ENCODE measurements at regions not wholly inside any gene's neighbourhood (a gene's known extent, or its start where the extent isn't known, plus 50 kb on each side); places are given as distances from the start of the nearest gene placed in this dataset.

DNA sequence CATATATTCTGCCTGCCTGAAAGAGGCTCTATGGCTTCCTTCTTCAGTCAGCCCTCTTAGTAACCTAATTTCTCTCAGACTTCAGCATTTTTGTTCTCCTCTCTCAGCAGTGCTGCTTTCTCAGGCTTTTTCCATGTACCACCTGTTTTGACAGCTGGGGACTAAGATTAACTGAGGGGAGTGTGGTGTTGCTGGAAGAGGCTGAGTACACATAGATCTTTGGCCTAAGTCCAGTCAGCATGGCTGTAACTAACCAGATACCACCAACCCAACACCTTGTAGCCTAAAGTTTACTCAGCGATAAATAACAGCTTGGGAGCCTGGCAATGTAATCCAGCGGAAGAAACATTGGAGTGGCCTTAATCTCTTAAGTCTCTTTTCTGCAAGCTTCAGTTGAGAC, 85.5 kb downstream of the RTL3 start:
- TF ChIP-seq CTCF (IDR thresholded peaks at IDR 0.05) (no peak), POLR2A (IDR thresholded peaks at IDR 0.05) (no peak)
